HG03095 (cell line): ENCODE measurements at regions not wholly inside any gene's neighbourhood (a gene's known extent, or its start where the extent isn't known, plus 50 kb on each side); places are given as distances from the start of the nearest gene placed in this dataset.
"Not testable (repeated sequence)": the region's sequence is repeated elsewhere in the genome, so short reads cannot be mapped to it uniquely, and the experiment has no call there.

Source experiments
- ATAC-seq: cut with Tn5 transposase; IDR thresholded peaks from one replicate; pipeline ENCODE4 v1.9.1; 2021; ENCODE audit warnings: moderate library complexity; ENCODE audit not compliant: unreplicated experiment

DNA sequence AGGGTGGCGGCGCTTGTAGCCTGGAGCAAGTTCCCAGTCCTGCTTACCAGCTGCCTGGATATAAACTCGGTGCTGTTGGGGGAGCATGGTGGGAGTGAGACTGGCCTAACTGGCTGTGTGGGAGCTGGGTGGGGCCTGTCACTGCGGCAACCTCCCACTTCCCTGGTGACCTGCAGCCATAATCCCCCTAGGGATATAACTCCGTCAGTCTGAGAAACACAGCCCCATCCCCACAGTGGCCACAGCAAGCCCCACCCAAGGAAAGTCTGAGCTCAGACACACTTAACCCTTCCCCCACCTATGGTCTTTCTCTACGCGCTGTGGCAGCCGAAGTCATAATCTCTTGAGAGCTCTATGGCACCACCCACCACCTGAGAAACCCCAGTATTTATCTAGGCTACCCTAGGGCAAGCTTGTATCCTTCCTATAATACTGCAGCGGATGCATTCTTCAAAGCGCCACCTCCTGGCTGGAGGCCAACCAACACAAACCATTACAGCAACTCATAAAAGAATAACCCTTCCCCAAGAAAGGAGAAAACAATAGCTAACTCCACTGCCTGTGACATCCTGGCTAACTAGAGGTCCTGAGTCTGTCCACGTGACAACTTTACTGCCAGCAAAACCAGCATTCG lies 57.4 kb downstream of the ZNF648 start:
- ATAC-seq = no peak

DNA sequence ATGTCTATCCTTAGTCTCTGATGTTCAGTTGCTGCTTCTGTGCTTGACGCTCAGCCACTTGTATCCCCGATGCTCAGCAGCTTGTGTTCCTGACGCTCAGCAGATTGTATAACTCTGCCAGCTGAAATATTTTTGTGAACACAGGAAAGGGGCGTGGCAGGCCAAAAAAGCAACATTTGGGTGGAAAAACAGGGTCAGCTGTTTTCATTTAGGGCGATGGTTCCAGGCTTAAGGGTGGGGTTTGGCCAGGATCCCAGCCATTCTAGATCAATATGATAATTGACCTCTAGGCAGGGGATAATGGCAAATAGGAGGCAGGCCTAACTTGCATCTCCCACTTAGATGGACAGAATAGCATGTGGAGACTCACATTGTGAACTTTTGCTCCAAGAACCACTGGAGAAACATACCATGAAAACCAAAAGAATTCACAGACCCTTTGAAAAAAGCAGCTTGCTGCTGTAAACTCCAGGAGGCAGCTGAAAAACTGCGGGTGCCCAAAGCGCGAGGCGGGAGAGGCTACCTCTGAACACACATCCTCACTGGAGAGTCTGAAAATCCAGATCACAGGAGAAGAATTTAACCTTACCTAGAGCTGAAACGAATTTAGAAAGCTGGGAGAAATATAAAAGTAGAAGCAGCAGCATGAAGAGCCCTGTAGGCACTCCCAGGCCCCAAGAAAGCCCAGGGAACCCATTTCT lies 58.3 kb downstream of the ZNF648 start:
- no peak for ATAC-seq

DNA sequence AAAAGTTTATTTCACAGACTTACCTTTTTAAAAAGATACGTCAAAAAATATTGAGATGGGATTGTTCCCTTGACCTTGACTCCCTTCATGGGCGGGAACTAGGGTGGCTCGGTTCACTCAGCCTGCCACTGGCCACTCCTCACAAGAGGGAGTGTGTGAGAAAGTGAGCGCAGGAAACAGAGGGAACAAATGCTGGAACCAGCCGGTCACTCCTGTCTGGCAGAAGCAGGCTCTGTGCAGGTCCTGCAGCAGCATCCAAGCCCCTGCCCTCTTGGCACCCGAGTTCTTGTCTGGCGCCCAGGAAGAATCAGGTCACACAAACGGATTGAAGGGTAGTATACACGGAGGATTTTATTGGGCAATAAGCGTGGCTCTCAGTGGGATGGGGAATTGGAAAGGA lies 58.9 kb downstream of the ZNF648 start:
- ATAC-seq = no peak

DNA sequence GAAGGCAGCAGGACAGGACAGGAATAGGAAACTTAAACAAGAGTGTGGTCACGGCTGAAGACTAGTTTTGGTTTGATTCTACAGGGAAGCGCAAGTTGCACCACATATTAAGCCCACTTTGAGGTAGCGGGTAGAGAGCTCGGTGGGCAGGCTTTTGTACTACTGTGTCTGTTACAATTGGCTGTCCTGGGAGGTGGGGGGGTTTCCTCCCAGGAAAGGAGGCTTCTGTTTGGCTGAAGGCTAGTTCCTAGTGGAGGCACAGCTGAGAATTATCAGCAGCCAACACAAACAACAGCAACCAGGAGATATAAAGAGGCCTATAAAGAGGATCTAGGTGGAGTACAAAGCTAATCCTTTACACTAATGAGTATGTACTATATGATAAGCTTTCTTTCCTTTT lies 62.7 kb downstream of the ZNF648 start:
- no peak for ATAC-seq

DNA sequence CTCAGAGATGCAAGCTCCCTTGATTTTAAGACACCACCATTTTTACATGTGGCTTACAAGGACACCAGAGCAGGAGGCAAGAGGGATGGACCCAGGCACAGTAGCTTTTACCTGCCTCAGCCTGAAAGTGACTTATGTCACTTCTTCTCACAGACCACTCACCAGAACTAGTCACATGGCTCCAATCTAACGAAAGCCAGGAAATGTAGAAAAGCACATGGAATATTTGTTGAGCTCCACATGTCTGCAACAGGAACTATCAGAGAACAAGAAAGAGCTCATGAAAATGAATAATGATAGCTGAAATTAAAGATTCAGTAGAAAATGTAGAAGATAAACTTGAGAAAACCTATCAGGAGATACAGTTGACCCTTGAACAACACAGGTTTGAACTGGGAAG lies 69.4 kb downstream of the ZNF648 start:
- ATAC-seq = no peak

DNA sequence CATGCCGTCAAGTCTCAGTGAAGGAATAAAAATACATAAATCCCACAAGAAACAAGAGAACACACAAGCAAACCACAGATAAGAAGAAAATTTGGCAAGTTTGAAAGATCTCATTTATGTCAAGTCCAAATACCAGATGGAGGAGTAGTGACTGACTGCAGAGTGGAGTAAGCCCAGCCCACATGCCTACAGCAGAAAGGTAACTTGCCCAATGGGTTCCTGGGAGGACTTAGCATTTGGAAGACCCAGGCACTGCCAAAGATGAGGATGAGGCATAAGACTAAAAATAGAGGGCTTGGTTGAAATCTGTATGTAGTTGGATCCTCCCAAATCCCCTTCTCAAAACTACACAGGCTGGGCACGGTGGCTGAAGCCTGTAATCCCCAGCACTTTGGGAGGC lies 70.8 kb downstream of the ZNF648 start:
- no peak for ATAC-seq

DNA sequence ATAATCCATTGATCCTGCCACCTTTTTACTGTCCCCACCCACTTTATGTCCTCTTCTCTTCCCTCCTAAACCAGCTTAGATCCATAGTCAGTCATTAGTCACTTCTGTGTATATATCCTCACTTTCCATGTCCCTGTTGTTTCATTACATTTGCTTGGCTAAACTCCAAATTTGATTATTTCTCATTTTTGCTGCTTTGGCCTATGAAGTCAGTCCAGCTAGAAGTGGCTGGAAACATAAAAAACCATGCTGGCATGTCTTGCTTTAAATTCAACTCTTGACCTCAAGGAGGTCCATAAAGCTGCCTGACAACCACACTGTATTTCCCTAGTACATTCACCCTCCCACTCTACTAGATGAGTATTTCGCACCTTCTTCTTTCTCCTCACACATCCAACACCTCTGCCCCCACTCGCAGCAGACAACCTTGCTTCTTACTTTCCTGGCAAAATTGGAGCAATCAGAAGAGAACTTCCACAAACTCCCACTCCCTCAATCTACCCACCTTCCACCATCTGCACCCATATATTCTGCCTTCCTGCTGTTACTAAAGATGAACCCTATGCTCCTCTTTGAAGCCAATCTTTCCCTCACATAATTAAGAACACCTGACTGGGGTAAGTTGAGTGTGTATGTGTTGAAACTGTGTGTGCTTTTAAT lies 72.1 kb downstream of the ZNF648 start:
- no peak for ATAC-seq

DNA sequence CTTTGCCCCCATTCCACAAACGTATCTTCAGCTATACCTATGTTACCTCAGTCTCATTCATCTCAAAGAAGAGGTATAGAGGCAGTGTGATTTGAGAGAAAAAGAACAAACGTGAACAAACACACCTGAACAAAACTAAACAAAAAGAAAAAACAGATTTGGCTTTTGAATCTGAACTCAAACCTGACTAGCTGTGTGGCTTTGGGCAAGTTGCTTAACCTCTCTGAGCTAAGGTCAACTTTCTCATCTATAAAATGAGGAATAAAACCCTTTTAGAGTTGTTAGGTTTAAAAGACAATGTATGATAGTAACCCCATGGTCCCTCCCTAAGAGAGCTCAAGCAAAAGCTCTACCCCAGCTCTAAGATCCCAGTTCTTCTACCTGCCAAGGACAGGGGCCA lies 73.5 kb downstream of the ZNF648 start:
- no peak for ATAC-seq

DNA sequence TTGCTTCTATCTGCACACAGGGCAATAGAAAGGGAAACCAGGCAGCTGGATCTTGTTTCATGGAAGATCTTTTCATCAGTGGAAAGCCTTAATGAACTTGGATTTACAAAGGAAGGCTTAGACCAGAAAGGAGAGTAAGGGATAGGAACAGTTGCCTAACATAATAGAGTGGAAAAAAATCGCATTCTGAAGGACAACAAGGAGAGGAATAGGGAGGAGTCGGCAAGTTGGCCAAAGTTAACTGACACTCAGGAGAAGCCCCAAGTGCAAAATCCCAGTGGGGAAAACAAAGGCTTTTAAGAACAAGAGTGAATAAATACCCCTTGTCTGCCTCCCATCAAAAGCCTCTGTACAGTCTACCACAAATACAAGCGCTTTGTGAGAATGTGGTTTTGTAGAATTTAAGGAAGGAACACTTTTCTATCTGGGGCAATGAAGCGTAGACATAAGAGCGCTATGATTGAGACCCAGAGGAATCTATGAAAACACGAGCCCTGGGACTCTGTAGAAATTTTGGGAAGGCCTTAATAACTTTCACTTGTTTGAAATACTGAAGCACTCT lies 74.1 kb downstream of the ZNF648 start:
- no peak for ATAC-seq

DNA sequence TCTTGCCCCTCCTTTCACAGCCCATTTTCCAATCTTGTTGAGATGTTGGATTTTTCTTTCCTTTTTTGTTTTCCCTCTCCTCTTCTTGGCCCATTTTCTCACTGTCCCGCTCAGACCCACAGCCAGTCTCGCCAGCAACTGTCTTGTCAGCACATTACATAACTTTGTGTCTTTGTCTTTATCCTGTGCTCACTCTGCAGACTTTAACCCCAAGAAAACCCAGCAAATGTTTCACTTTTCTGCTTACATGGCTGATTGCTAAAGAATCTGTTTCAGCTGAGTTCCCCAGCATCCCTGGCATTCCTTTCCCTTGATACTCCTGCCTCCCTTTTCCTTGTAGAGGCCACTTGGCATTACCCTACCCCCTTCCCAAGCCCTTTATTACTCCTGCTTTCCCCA lies 74.6 kb downstream of the ZNF648 start:
- no peak for ATAC-seq

DNA sequence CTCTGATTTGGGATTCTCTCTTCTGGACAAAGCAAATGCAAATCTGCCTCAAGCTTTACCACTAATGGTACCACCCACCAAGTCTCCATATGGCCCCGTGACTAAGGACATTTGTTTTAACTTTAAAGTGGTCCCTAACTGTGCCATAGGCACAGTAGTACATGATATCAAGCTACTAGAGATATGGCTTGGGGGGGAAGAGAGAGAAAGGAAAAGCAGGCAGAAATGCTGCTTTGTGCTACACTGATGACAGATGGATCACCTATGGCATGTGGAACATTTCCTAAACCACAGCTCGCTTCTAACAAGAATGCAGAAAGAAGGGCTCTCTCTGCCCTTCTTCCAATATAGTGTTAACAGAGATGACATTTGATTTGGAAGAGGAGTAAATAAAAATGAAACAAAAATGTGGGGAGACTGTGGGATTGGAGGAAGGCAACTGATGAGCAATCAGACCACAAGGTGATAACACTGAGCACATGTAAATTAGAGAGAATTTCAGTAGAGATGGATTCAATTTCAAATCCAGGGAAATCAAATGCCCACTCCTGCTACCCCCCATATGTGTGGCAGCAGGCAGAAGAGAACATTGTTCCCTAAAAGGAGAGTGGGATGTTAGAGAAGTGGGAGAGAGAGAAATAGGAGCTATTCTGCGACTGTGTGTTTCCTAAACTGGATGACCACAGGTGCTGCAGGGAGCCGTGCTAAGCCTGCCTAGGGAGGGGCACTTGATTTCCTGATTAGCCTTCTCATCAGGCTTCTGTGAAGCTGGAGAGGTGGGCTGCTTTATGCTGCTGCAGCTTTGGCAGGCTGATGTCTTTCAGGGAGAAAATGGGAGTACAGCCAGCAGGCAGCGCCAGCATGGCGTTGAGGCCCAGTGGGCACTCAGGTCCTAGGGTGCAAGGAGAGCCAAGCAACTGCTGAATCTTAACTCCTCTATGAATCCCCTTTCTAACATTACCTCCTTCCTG lies 75.3 kb downstream of the ZNF648 start:
- no peak for ATAC-seq

DNA sequence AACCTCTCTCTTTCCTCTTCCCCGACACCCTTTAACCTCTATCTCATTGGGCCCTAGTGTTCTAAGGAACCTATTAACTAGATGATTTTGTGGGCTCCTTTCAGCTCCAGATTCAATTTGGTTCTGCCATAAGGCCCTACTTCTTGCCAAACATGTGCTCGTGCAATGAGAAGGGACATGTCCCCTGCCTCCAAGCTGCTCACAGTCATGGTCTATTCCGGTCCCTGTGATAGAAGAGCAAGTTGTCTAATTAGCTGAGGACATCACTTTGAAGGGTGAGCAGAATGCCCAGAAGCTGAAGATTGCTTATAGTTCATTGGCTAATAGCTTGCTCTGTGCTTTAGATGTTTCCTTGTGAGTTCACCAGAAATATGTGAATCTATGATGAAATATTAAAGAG lies 76.2 kb downstream of the ZNF648 start:
- ATAC-seq = no peak

DNA sequence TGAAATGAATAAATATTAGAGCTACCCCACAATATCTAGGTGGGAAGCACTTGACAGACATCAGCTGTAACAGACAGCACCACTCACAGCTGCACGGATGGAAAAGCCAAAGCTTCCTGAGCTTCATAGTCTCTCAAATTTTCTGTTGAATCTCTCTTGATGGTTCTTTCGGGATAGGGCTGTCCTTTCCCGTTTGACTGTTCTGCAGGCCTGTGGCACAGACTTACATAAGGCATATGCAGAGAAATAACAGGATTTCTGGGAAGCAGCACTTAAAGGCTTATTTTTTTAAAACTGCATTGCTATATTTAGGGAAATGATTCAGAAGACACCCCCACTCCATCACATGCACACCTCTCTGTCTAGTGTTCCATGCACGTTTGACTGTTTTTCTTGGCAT lies 77.5 kb downstream of the ZNF648 start:
- ATAC-seq = no peak

DNA sequence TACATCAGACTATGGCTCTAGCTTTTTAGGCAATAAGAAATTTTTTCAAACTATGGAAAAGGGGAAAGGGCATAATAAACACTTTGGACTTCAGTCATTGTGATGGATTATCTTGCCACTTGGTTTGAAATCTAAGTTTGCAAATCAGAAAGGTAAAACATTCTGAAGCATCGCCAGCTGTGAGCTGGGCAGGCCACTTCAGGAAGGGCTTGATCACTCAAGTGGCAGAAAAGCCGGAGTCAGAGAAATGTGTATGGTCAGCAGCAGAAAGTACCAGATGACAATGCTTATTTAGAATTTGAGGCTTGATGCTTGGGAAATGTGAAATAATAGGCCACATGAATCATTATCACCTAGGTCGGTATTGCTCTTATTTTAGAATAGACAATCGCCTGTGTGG lies 79.7 kb downstream of the ZNF648 start:
- ATAC-seq = no peak

DNA sequence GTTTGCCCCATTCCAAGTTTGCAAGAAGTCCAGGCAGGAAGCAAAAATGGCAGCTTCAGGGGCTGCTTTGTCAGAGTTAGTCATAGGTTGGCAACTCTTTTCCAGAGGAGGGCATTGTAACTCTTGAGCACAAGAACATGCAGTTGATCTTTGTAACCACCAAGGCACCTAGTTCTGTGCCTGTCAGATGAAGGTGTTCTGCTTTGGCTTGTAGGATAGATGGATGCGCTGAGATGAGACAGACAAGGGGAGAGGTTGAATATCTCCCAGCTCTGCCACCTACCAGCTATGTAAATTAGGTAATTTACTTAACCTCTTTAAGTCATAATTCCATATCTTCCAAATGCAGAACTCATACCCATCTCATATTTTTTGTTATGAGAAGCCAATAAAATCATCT lies 89.3 kb downstream of the ZNF648 start:
- no peak for ATAC-seq

DNA sequence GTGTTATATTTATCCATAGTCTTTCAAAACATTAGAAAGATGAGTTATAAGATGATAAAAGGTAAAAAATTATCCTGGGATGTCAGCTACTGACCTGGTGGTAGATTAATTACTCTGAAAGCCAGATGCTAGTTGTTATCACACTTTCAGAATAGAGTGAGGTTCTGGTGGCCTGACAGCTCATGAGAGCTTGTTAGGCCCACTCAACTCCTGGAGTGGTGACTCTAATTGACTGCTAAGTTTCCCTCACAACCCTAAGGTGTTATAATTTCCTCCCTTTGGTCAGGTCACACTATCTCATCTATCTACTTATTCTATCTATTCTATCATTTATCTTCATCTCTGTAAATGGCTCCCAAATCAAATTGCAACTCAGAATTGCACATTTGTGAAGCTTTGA lies 90.1 kb downstream of the ZNF648 start:
- ATAC-seq = no peak

DNA sequence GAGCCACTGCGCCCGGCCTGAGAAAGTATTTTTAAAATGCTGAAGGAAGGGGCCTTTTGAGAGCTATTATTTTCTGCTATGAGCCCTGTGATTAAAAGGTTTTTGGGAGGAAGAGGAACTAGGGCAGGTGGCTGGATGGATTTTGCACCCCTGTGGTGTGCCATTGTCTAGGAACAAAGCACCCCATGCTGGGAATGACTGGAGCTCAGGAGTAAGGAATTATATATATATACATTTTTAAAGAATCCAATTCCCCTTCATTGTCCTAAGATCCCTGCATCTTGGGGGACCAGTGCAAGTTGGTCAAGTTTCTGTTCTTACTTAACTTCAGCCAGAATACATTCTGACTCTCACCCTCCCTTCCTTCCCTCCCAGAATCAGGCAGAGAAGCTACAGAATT lies 91.6 kb downstream of the ZNF648 start:
- no peak for ATAC-seq

DNA sequence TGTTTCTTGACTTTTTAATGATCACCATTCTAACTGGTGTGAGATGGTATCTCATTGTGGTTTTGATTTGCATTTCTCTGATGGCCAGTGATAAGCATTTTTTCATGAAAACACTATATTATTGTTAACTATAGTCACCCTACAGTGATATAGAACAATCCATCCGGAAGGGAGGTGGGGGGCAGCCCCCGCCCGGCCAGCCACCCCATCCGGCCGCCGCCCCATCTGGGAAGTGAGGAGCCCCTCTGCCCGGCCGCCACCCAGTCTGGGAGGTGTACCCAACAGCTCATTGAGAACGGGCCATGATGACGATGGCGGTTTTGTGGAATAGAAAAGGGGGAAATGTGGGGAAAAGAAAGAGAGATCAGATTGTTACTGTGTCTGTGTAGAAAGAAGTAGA lies 106.8 kb downstream of the ZNF648 start:
- ATAC-seq = not testable (repeated sequence)

DNA sequence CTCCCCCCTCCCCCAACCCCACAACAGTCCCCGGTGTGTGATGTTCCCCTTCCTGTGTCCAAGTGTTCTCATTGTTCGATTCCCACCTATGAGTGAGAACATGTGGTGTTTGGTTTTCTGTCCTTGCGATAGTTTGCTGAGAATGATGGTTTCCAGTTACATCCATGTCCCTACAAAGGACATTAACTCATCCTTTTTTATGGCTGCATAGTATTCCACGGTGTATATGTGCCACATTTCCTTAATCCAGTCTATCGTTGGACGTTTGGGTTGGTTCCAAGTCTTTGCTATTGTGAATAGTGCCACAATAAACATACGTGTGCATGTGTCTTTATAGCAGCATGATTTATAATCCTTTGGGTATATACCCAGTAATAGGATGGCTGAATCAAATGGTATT lies 107.3 kb downstream of the ZNF648 start:
- ATAC-seq = not testable (repeated sequence)

DNA sequence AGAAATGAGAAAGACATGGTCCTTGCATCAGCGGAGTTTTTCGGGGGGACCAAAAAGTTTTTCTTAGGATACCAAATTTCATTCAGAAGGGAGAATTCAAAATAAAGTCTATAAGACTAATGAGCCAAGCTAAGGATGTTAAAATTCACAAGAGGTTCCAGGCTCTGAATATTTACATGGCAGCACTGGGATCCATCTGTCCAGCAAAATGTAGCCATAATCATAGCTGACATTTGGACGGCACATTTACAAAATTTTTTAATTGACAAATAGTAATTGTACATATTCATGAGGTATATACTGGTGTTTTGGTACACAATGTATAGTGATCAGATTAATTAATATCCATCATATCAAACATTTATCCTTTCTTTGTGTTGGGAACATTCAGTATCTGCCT lies 107.9 kb downstream of the ZNF648 start:
- ATAC-seq = no peak

DNA sequence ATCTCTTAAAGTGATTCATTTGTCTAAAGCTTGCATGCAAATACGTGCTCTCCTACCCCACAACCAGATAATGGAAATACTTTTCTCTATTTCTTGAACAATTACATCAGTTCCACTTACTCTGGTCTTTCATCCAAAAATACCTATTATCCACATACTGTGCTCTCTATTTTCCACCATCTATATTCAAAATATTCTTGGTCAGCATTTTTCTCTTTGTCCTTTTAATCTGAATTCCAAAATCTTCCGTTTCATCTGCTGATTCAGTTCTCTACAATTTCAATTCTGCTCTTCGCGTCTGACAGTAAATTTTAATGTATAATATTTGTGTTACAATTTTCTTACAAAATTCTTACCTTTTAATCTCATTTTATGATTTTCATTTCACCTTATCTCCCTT lies 110.3 kb downstream of the ZNF648 start:
- ATAC-seq = no peak
